OCI-LY7 (cell line): ENCODE measurements at regions not wholly inside any gene's neighbourhood (a gene's known extent, or its start where the extent isn't known, plus 50 kb on each side); places are given as distances from the start of the nearest gene placed in this dataset.

Source experiments
- BruUV-seq: library from RNA; stranded (reverse); fragments of 400-500 nt; replicated peaks from 2 replicates; lab custom pipeline; 2021; lab: Mats Ljungman, UMichigan
- CTCF ChIA-PET: fragments of 300-600 bp; sonication (Branson Sonifier 250); formaldehyde crosslinking; loops from one replicate; lab custom pipeline; 2022; ENCODE audit warnings: antibody characterized with exemption; ENCODE audit not compliant: unreplicated experiment; lab: Charles Lee
- POLR2A ChIA-PET: fragments of 300-600 bp; sonication (Branson Sonifier 250); formaldehyde crosslinking; loops from one replicate; lab custom pipeline; 2022; ENCODE audit warnings: antibody characterized with exemption; lab: Charles Lee
- DNase-seq: peaks from one replicate; pipeline ENCODE4 v3.0.0-alpha.2; 2015; ENCODE audit warnings: low spot score
- H2AFZ ChIP-seq: fragments of 200-600 bp; sonication (generic), shearing (Covaris generic); 2 replicates; pipeline ENCODE4 v1.6.1; 2014; ENCODE audit warnings: mild to moderate bottlenecking, antibody characterized with exemption, low read length, moderate library complexity
- H3K27ac ChIP-seq: fragments of 200-600 bp; sonication (generic); 2 replicates; pipeline ENCODE4 v1.5.1; 2014; ENCODE audit warnings: mixed run types, low read depth, mild to moderate bottlenecking, moderate library complexity, low read length, inconsistent platforms; ENCODE audit not compliant: poor library complexity, severe bottlenecking
- H3K36me3 ChIP-seq: fragments of 200-600 bp; sonication (generic); 2 replicates; pipeline ENCODE4 v1.6.1; 2014; ENCODE audit warnings: mild to moderate bottlenecking, antibody characterized with exemption, low read length, moderate library complexity, mixed read lengths; ENCODE audit not compliant: insufficient read depth
- H3K4me1 ChIP-seq: fragments of 200-600 bp; sonication (generic); 2 replicates; pipeline ENCODE4 v1.5.1; 2014; ENCODE audit warnings: mild to moderate bottlenecking, low read length; ENCODE audit not compliant: insufficient read depth, poor library complexity, severe bottlenecking
- H3K4me2 ChIP-seq: fragments of 200-600 bp; sonication (generic); 2 replicates; pipeline ENCODE4 v1.6.1; 2014; ENCODE audit warnings: mild to moderate bottlenecking, low read length
- H3K4me3 ChIP-seq: fragments of 200-600 bp; sonication (generic); 2 replicates; pipeline ENCODE4 v1.5.1; 2014; ENCODE audit warnings: mild to moderate bottlenecking, low read depth, low read length; ENCODE audit not compliant: poor library complexity, severe bottlenecking
- H3K79me2 ChIP-seq: fragments of 200-600 bp; sonication (generic); 2 replicates; pipeline ENCODE4 v1.6.1; 2016; ENCODE audit warnings: low read depth, mild to moderate bottlenecking, low read length, moderate library complexity, mixed read lengths; ENCODE audit not compliant: insufficient read depth
- H3K9me2 ChIP-seq: fragments of 200-600 bp; sonication (generic); 2 replicates; pipeline ENCODE4 v1.6.1; 2016; ENCODE audit warnings: mild to moderate bottlenecking, low read length, mixed read lengths; ENCODE audit not compliant: insufficient read depth
- H3K9me3 ChIP-seq: fragments of 200-600 bp; sonication (generic); 2 replicates; pipeline ENCODE4 v1.6.1; 2014; ENCODE audit warnings: mild to moderate bottlenecking, mixed run types, low read length, mixed read lengths
- H4K20me1 ChIP-seq: fragments of 200-600 bp; sonication (generic); 2 replicates; pipeline ENCODE4 v1.6.1; 2014; ENCODE audit warnings: mild to moderate bottlenecking, antibody characterized with exemption, low read length, moderate library complexity, mixed read lengths; ENCODE audit not compliant: insufficient read depth
- EZH2phosphoT487 ChIP-seq: fragments of 200-600 bp; sonication (generic); IDR thresholded peaks from 2 replicates; pipeline ENCODE4 v1.6.1; 2018; ENCODE audit warnings: low read depth, borderline replicate concordance, mild to moderate bottlenecking, mixed run types, antibody characterized with exemption, low read length, moderate library complexity, mixed read lengths
- intact Hi-C: fragments of 100-400 bp; cut with micrococcal nuclease; formaldehyde crosslinking; loops from one replicate; pipeline ENCODE4 v1.10.0; 2022; ENCODE audit not compliant: unreplicated experiment
- TF ChIP-seq, protein P1 (sequence below): fragments of 200-600 bp; sonication (generic); conservative IDR thresholded peaks from 2 replicates; pipeline ENCODE4 v1.5.1; 2014; ENCODE audit warnings: mild to moderate bottlenecking, antibody characterized with exemption, low read length, moderate library complexity, mixed read lengths

DNA sequence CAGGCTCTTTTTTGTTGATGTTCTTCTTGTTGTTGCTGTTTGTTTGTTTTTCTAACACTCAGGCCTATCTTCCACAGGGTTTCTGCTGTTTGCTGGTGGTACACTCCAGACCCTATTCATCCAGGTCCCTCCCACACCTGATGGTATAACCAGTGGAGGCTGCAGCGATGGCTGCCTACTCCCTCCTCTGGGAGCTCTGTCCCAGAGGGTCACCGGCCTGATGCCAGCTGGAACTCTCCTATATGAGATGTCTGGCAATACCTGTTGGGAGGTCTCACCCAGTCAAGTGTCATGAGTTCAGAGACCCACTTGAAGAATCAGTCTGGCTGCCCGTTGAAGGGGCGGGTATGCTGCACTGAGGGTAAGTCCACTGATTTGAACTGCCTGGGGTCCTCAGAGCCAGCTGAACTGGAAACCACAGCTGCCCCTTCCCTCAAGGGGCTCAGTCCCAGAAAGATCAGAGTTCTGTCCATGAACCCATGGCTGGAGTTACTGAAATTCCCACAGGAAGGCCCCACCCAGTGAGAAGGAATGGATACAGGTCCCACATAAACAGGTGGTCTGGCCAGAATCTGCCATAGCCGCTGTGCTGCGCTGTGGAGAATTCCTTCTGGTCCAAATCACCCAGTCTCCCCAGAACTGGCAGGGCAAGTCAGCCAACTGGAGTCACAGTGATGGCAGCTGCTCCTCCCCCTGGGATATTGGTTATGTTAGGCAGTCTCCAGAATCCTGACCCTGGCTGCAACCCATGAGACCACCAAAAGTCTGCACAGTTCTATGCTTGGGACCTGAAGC lies 664.4 kb downstream of the FRK start:
- H2AFZ ChIP-seq = no peak overlapping the region
- H3K4me1 ChIP-seq = no peaks in the 10 kb centered on the region
- no peaks in the 10 kb centered on the region for H3K79me2 ChIP-seq
- no peaks in the 10 kb centered on the region for H3K36me3 ChIP-seq
- H3K27ac ChIP-seq = no peak overlapping the region
- POLR2A ChIA-PET = no interaction called here
- no peak overlapping the region for H3K4me3 ChIP-seq
- no peak overlapping the region for H3K4me2 ChIP-seq
- no peaks in the 10 kb centered on the region for H3K9me2 ChIP-seq
- H3K9me3 ChIP-seq = no peaks in the 10 kb centered on the region
- no peaks in the 10 kb centered on the region for H4K20me1 ChIP-seq
- intact Hi-C loops = no loop called here
- TF ChIP-seq, protein P1, sequence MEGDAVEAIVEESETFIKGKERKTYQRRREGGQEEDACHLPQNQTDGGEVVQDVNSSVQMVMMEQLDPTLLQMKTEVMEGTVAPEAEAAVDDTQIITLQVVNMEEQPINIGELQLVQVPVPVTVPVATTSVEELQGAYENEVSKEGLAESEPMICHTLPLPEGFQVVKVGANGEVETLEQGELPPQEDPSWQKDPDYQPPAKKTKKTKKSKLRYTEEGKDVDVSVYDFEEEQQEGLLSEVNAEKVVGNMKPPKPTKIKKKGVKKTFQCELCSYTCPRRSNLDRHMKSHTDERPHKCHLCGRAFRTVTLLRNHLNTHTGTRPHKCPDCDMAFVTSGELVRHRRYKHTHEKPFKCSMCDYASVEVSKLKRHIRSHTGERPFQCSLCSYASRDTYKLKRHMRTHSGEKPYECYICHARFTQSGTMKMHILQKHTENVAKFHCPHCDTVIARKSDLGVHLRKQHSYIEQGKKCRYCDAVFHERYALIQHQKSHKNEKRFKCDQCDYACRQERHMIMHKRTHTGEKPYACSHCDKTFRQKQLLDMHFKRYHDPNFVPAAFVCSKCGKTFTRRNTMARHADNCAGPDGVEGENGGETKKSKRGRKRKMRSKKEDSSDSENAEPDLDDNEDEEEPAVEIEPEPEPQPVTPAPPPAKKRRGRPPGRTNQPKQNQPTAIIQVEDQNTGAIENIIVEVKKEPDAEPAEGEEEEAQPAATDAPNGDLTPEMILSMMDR = no peak
- no peak for TF ChIP-seq EZH2phosphoT487
- CTCF ChIA-PET = no interaction called here
- BruUV-seq = no TSS peak
- DNase-seq = no peak

DNA sequence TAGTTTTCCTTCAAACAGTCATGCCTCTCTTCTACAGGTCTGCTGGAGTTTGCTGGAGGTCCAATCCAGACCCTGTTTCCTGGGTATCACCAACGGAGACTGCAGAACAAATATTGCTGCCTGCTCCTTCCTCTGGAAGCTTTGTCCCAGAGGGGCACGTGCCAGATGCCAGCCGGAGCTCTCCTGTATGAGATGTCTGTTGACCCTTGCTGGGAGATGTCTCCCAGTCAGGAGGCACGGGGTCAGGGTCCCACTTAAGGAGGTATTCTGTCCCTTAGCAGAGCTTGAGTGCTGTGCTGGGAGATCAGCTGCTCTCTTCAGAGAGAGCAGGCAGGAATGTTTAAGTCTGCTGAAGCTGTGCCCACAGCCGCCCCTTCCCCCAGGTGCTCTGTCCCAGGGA lies 666.9 kb downstream of the FRK start:
- H2AFZ ChIP-seq = no peak overlapping the region
- no peaks in the 10 kb centered on the region for H3K36me3 ChIP-seq
- no peaks in the 10 kb centered on the region for H3K9me3 ChIP-seq
- no peak overlapping the region for H3K27ac ChIP-seq
- CTCF ChIA-PET = no interaction called here
- H3K9me2 ChIP-seq = no peaks in the 10 kb centered on the region
- no peak overlapping the region for H3K4me2 ChIP-seq
- no peaks in the 10 kb centered on the region for H4K20me1 ChIP-seq
- intact Hi-C loops = no loop called here
- POLR2A ChIA-PET = no interaction called here
- no peak overlapping the region for H3K4me3 ChIP-seq
- no peak for DNase-seq
- H3K79me2 ChIP-seq = no peaks in the 10 kb centered on the region
- TF ChIP-seq EZH2phosphoT487 = no peak
- TF ChIP-seq, protein P1 = no peak
- BruUV-seq = no TSS peak
- H3K4me1 ChIP-seq = no peaks in the 10 kb centered on the region

DNA sequence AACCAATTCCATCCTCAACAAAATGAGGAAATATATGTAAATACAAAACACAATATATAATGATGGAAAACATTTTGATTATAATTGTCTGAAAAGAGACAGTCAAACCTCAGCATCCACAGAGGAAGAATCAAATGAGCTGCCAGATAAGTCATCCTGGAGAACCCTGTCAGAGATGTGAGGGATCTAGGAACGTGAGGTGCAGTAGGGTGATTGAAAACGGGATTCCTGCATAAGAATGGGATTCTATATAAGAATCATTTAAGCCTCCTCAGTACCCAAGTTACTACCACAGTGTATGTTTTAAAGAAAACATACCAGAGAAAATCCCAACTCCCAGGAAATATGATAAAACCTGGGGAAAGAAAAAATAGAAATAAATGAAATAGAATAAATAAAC lies 690.5 kb downstream of the FRK start:
- no peak overlapping the region for H3K4me2 ChIP-seq

More for the DNA sequence above, 690.5 kb downstream of the FRK start:
- intact Hi-C loops = no loop called here
- ChIA-PET CTCF (no interaction called here), POLR2A (no interaction called here)
- DNase-seq = no peak
- H4K20me1 ChIP-seq = no peaks in the 10 kb centered on the region
- H3K4me3 ChIP-seq = no peak overlapping the region
- no peaks in the 10 kb centered on the region for H3K4me1 ChIP-seq
- H2AFZ ChIP-seq = no peak overlapping the region
- BruUV-seq = no TSS peak
- H3K79me2 ChIP-seq = no peaks in the 10 kb centered on the region
- H3K36me3 ChIP-seq = no peaks in the 10 kb centered on the region
- H3K9me2 ChIP-seq = no peaks in the 10 kb centered on the region; the same call in 1 of the 2 replicates
- no peaks in the 10 kb centered on the region for H3K9me3 ChIP-seq
- H3K27ac ChIP-seq = no peak overlapping the region
- TF ChIP-seq, protein P1 = no peak
- no peak for TF ChIP-seq EZH2phosphoT487
